C4-2B (cell line): ENCODE measurements at regions not wholly inside any gene's neighbourhood (a gene's known extent, or its start where the extent isn't known, plus 50 kb on each side); places are given as distances from the start of the nearest gene placed in this dataset.

ENCODE experiments used
- H3K27ac ChIP-seq: fragments of 450-650 bp; 2 replicates; pipeline ENCODE4 v1.5.1; 2017
- ZFX ChIP-seq: fragments of 450-650 bp; IDR thresholded peaks from 2 replicates; pipeline ENCODE4 v1.6.1; 2017
- TF ChIP-seq, protein P1 (sequence below): fragments of 450-650 bp; conservative IDR thresholded peaks from 2 replicates; pipeline ENCODE4 v1.5.1; 2017; ENCODE audit warnings: mild to moderate bottlenecking

DNA sequence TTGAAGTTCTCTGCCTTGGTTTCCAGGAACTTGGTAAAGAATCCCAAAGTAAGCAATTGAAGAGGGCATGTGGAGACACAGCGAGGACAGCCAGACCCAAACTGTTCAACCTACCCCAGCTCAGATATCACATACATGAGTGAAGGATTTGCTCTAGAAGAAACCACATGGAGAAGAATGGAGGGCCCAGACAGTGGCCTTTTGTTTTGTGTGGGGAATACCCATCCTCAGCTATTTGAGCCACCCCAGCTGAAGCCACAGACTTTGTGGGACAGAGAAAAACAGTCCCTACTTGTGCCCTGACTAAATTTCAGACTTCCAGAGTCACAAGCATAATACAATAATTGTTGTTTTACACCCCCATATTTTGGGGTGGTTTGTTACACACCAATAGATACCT lies 387.1 kb downstream of the ZSWIM6 start:
- H3K27ac ChIP-seq, result no peak overlapping the region
- no peak for TF ChIP-seq ZFX
- TF ChIP-seq, protein P1, sequence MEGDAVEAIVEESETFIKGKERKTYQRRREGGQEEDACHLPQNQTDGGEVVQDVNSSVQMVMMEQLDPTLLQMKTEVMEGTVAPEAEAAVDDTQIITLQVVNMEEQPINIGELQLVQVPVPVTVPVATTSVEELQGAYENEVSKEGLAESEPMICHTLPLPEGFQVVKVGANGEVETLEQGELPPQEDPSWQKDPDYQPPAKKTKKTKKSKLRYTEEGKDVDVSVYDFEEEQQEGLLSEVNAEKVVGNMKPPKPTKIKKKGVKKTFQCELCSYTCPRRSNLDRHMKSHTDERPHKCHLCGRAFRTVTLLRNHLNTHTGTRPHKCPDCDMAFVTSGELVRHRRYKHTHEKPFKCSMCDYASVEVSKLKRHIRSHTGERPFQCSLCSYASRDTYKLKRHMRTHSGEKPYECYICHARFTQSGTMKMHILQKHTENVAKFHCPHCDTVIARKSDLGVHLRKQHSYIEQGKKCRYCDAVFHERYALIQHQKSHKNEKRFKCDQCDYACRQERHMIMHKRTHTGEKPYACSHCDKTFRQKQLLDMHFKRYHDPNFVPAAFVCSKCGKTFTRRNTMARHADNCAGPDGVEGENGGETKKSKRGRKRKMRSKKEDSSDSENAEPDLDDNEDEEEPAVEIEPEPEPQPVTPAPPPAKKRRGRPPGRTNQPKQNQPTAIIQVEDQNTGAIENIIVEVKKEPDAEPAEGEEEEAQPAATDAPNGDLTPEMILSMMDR, result no peak

DNA sequence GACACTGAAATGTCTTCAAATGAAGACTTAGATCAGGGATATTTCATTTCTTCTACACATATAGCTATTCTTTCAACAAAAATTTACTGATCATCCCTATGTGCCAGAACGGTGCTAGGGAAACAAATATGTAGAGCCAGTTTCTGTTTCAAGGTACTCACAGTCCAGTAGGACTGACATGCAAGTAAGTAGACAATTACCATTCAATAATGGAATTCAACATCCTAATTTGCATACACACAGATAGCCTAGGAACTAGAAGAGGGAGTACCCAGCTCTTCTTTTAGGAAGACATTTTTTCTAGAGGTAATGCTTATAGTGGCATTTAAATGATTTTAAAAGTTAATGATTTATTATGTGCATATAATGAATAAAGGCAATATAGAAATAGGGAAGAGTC lies 388.8 kb downstream of the ZSWIM6 start:
- no peak overlapping the region for H3K27ac ChIP-seq
- TF ChIP-seq, protein P1, result no peak
- no peak for TF ChIP-seq ZFX

DNA sequence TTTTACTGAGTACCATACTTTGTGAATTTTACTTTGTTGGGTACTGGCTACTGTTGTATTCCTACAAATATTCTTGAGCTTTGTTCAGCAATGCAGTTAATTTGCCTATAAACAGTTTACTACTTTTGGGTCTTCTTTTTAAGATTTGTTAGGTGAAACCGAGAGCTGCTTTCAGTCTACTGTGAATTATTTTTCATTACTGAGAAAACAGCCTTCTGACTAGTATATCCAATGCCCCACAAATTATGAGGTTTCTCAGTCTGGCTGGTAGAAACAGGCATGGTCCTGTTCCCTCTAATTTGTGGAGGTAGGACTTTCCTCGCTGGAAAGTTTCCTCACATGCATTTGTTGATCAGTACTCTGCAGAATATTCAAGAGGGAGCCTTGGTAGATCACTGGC lies 392.0 kb downstream of the ZSWIM6 start:
- TF ChIP-seq, protein P1, result no peak
- TF ChIP-seq ZFX, result no peak
- H3K27ac ChIP-seq, result no peak overlapping the region

DNA sequence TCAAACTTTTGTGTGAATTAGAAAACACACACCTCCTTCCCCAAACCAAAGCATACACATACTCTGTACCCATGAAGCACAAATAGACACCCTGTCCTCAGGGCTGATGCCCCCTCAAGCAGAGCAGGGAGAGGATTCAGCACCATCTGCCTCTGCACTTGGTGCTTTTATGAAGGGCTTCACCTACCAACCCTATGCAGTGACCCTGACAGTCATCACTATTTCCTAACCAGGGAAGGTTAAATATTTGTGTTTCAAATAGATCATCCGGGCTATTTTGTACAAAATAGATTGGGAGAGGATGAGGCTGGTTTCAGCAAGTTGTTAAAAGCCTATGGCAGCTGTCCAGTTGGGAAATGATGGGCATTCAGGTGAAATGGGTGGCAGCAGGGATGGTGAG lies 396.2 kb downstream of the ZSWIM6 start:
- no peak overlapping the region for H3K27ac ChIP-seq
- TF ChIP-seq ZFX, result no peak
- TF ChIP-seq, protein P1, result no peak

DNA sequence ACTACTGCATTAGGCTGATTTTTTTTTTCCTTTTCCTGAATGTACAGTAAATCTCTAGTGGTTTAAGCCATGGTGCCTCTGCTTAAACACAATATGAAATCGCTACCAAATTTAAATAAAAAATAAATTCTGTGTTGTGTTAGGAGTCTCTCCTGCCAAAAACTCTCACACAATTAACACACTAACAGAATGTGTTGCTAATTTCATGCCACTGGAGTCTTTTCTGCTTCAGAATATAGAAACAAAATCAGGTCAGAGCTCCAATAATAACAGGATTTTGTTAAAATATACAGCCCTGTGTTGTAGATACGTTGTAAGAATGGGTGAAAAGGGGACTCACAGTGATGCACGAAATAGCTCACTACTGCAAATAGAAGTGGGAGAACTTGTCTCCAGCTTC lies 398.8 kb downstream of the ZSWIM6 start:
- TF ChIP-seq, protein P1, result no peak
- TF ChIP-seq ZFX, result no peak
- H3K27ac ChIP-seq, result no peak overlapping the region

DNA sequence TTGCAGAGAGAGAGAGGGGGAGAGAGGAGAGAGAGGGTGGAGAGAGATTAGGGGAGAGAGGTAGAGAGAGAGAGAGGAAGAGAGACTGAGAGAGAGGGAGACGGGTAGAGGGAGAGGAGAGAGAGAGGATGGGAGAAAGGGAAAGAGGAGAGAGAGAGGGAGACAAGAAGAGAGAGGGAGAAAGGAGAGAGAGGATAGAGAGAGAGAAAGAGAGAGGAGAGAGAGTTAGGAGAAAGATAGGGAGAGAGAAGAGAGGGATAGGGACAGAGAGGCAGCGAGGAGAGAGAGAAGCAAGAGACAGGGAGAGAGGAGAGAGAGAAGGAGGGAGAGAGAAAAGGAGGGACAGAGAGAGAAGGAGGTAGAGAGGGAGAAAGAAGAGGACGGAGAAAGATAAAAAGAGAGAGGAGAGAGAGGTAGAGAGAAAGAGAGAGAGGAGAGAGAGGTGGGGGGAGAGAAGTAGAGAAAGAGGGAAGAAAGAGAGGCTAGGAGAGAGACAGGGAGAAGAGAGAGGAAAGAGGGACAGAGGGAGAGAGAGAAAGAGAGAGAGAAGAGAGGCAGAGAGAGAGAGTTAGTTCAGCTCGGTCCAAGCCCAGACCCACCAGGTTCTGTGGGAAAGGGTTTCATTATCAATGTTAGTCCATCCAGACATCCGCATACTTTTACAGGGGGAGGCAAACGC lies 399.3 kb downstream of the ZSWIM6 start:
- no peak for TF ChIP-seq ZFX
- TF ChIP-seq, protein P1, result no peak
- H3K27ac ChIP-seq, result no peak overlapping the region

DNA sequence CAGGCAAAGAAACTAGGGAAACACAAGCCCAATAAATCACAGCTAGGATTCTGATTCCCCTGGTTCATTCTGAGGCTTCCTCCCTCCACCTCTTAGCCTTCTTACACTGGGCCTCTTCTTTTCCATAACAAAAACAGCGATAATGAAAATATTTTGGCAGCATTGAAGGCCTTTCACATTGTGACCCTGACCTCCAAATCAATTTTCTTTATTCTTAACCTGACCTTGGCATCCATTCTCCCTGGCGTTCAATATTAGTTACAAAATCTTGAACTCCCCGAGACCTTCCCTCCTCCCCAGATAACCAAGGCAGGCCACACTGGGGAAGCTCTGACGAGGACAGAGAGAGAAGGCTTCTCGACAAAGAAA lies 399.9 kb downstream of the ZSWIM6 start:
- no peak for TF ChIP-seq ZFX
- TF ChIP-seq, protein P1, result no peak
- H3K27ac ChIP-seq, result no peak overlapping the region
